Neural cell (in vitro differentiated cells): ENCODE measurements at regions not wholly inside any gene's neighbourhood (a gene's known extent, or its start where the extent isn't known, plus 50 kb on each side); places are given as distances from the start of the nearest gene placed in this dataset.

ENCODE experiments used
- H2AFZ ChIP-seq: fragments of 200-600, 300-800 bp; sonication (generic), shearing (Covaris generic); 2 replicates; pipeline ENCODE4 v1.6.0; 2014; ENCODE audit warnings: low read depth, mild to moderate bottlenecking, antibody characterized with exemption, low read length, moderate library complexity
- H3F3A ChIP-seq: fragments of 200-600 bp; shearing (Covaris generic); 2 replicates; pipeline ENCODE4 v1.6.1; 2016; ENCODE audit warnings: mild to moderate bottlenecking, moderate library complexity, mixed read lengths, antibody characterized with exemption, low read length; ENCODE audit not compliant: insufficient read depth, poor library complexity, severe bottlenecking
- H3K27ac ChIP-seq: fragments of 200-600, 300-800 bp; sonication (generic), shearing (Covaris generic); 2 replicates; pipeline ENCODE4 v1.5.1; 2014; ENCODE audit warnings: mild to moderate bottlenecking, low read length, moderate library complexity
- H3K27me3 ChIP-seq: fragments of 300-800, 200-600 bp; sonication (generic), shearing (Covaris generic); 2 replicates; pipeline ENCODE4 v1.6.0; 2014; ENCODE audit warnings: mild to moderate bottlenecking, low read depth, low read length, moderate library complexity; ENCODE audit not compliant: insufficient read depth
- H3K36me3 ChIP-seq: fragments of 300-800, 200-600 bp; sonication (generic), shearing (Covaris generic); 2 replicates; pipeline ENCODE4 v1.5.1; 2014; ENCODE audit warnings: mild to moderate bottlenecking, antibody characterized with exemption, low read length, moderate library complexity; ENCODE audit not compliant: insufficient read depth
- H3K4me2 ChIP-seq: fragments of 300-800, 200-600 bp; sonication (generic), shearing (Covaris generic); 2 replicates; pipeline ENCODE4 v1.6.0; 2014; ENCODE audit warnings: mild to moderate bottlenecking, low read length
- H3K4me3 ChIP-seq: fragments of 300-800, 200-600 bp; sonication (generic), shearing (Covaris generic); 2 replicates; pipeline ENCODE4 v1.5.1; 2014; ENCODE audit warnings: mild to moderate bottlenecking, low read length, moderate library complexity
- H3K79me2 ChIP-seq: fragments of 200-600 bp; shearing (Covaris generic); replicated peaks from 2 replicates; pipeline ENCODE4 v1.6.0; 2014; ENCODE audit warnings: mild to moderate bottlenecking, low read length, moderate library complexity; ENCODE audit not compliant: insufficient read depth
- H3K9ac ChIP-seq: fragments of 300-800, 200-600 bp; sonication (generic), shearing (Covaris generic); 2 replicates; pipeline ENCODE4 v1.6.1; 2016; ENCODE audit warnings: mild to moderate bottlenecking, low read length, mixed read lengths
- H3K9me2 ChIP-seq: fragments of 200-600 bp; shearing (Covaris generic); 2 replicates; pipeline ENCODE4 v1.6.1; 2016; ENCODE audit warnings: mild to moderate bottlenecking, low read length, mixed read lengths; ENCODE audit not compliant: insufficient read depth
- H3K9me3 ChIP-seq: fragments of 200-600, 300-800 bp; sonication (generic), shearing (Covaris generic); 2 replicates; pipeline ENCODE4 v1.6.1; 2016; ENCODE audit warnings: mild to moderate bottlenecking, mixed run types, low read length, moderate library complexity, mixed read lengths
- H4K20me1 ChIP-seq: fragments of 200-600 bp; shearing (Covaris generic); 2 replicates; pipeline ENCODE4 v1.6.1; 2016; ENCODE audit warnings: mild to moderate bottlenecking, mixed run types; ENCODE audit not compliant: insufficient read depth
- EP300 ChIP-seq: fragments of 450-650 bp; conservative IDR thresholded peaks from 2 replicates; pipeline ENCODE4 v1.6.1; 2014; ENCODE audit warnings: antibody characterized with exemption, mild to moderate bottlenecking, moderate library complexity; ENCODE audit not compliant: poor library complexity, severe bottlenecking
- EZH2 ChIP-seq: fragments of 200-600, 300-800 bp; shearing (Covaris generic), sonication (generic); IDR thresholded peaks from 2 replicates; pipeline ENCODE4 v1.6.1; 2014; ENCODE audit warnings: antibody characterized with exemption, low read length, borderline replicate concordance, mild to moderate bottlenecking; ENCODE audit not compliant: insufficient read depth, poor library complexity, severe bottlenecking
- MXI1 ChIP-seq: fragments of 450-650 bp; conservative IDR thresholded peaks from 2 replicates; pipeline ENCODE4 v1.6.1; 2014; ENCODE audit warnings: antibody characterized with exemption, mild to moderate bottlenecking; ENCODE audit not compliant: poor library complexity, severe bottlenecking
- POLR2AphosphoS5 ChIP-seq: IDR thresholded peaks from 2 replicates; pipeline ENCODE4 v1.6.1; 2012
- RAD21 ChIP-seq: fragments of 450-650 bp; conservative IDR thresholded peaks from 2 replicates; pipeline ENCODE4 v1.6.1; 2014; ENCODE audit warnings: antibody characterized with exemption, mild to moderate bottlenecking, moderate library complexity
- SMC3 ChIP-seq: fragments of 450-650 bp; conservative IDR thresholded peaks from 2 replicates; pipeline ENCODE4 v1.6.1; 2014; ENCODE audit warnings: antibody characterized with exemption, mild to moderate bottlenecking, moderate library complexity; ENCODE audit not compliant: poor library complexity
- TAF1 ChIP-seq: IDR thresholded peaks from 2 replicates; pipeline ENCODE4 v1.6.1; 2012; ENCODE audit warnings: low read depth
- TF ChIP-seq, protein P1 (sequence below): fragments of 450-650 bp; IDR thresholded peaks from 2 replicates; pipeline ENCODE4 v1.5.1; 2014; ENCODE audit warnings: antibody characterized with exemption, mild to moderate bottlenecking, moderate library complexity; ENCODE audit not compliant: poor library complexity, severe bottlenecking
- TF ChIP-seq, protein P2 (sequence below): IDR thresholded peaks from 2 replicates; pipeline ENCODE4 v1.6.1; 2012; ENCODE audit warnings: borderline replicate concordance

DNA sequence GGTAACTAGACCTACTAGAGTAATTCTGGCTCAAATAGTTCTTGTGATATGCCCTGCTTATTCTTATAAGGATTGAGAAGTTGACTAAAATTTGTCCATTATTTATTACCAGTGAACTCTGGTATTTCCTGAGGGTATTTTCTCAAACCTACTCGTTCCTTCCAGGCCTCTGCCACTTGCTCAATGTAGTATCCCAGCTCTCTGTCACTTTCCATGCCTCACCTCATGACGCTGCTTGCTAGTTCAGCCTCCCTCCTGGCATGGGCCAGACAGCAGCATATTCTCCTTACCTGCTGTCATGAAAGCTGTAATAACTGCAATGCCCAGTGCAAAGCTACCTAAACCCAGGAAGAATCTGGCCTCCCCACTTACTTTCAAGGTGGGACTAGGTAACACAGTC is 602.9 kb upstream of the ADAMTS5 start:
- H3F3A ChIP-seq = no peaks in the 10 kb centered on the region
- H3K4me3 ChIP-seq = no peak overlapping the region
- no peak for TF ChIP-seq POLR2AphosphoS5
- no peak for TF ChIP-seq TAF1
- no peak for TF ChIP-seq RAD21
- TF ChIP-seq EZH2 = no peak
- TF ChIP-seq MXI1 = no peak
- no peak for TF ChIP-seq SMC3
- TF ChIP-seq, protein P1, sequence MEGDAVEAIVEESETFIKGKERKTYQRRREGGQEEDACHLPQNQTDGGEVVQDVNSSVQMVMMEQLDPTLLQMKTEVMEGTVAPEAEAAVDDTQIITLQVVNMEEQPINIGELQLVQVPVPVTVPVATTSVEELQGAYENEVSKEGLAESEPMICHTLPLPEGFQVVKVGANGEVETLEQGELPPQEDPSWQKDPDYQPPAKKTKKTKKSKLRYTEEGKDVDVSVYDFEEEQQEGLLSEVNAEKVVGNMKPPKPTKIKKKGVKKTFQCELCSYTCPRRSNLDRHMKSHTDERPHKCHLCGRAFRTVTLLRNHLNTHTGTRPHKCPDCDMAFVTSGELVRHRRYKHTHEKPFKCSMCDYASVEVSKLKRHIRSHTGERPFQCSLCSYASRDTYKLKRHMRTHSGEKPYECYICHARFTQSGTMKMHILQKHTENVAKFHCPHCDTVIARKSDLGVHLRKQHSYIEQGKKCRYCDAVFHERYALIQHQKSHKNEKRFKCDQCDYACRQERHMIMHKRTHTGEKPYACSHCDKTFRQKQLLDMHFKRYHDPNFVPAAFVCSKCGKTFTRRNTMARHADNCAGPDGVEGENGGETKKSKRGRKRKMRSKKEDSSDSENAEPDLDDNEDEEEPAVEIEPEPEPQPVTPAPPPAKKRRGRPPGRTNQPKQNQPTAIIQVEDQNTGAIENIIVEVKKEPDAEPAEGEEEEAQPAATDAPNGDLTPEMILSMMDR = no peak
- TF ChIP-seq, protein P2, sequence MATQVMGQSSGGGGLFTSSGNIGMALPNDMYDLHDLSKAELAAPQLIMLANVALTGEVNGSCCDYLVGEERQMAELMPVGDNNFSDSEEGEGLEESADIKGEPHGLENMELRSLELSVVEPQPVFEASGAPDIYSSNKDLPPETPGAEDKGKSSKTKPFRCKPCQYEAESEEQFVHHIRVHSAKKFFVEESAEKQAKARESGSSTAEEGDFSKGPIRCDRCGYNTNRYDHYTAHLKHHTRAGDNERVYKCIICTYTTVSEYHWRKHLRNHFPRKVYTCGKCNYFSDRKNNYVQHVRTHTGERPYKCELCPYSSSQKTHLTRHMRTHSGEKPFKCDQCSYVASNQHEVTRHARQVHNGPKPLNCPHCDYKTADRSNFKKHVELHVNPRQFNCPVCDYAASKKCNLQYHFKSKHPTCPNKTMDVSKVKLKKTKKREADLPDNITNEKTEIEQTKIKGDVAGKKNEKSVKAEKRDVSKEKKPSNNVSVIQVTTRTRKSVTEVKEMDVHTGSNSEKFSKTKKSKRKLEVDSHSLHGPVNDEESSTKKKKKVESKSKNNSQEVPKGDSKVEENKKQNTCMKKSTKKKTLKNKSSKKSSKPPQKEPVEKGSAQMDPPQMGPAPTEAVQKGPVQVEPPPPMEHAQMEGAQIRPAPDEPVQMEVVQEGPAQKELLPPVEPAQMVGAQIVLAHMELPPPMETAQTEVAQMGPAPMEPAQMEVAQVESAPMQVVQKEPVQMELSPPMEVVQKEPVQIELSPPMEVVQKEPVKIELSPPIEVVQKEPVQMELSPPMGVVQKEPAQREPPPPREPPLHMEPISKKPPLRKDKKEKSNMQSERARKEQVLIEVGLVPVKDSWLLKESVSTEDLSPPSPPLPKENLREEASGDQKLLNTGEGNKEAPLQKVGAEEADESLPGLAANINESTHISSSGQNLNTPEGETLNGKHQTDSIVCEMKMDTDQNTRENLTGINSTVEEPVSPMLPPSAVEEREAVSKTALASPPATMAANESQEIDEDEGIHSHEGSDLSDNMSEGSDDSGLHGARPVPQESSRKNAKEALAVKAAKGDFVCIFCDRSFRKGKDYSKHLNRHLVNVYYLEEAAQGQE = no peak
- no peak for TF ChIP-seq EP300
- H3K27ac ChIP-seq = no peak overlapping the region
- no peaks in the 10 kb centered on the region for H3K9me2 ChIP-seq
- no peaks in the 10 kb centered on the region for H3K36me3 ChIP-seq
- no peaks in the 10 kb centered on the region for H3K27me3 ChIP-seq
- H3K79me2 ChIP-seq = no peaks in the 10 kb centered on the region
- no peaks in the 10 kb centered on the region for H3K9me3 ChIP-seq
- no peak overlapping the region for H3K4me2 ChIP-seq
- H4K20me1 ChIP-seq = no peaks in the 10 kb centered on the region
- H2AFZ ChIP-seq = no peak overlapping the region
- no peak overlapping the region for H3K9ac ChIP-seq

DNA sequence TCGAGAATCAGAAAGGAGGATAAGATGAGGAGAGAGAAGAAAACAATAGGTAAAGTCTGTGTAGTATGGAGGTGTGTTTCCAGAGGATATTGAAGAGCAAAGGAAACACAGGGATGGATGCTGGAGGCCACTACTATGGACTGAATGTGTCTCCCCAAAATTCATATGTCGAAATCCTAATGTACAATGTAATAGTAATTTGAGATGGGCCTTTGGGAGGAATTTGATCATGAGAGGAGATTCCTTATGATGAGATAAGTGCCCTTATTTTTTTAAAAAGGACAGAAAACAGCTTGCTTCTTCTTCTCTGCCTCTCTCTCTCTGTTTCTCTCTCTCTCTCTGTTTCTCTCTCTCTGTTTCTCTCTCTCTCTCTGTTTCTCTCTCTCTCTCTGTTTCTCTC is 602.2 kb upstream of the ADAMTS5 start:
- Histone ChIP-seq H3K9me3 (no peaks in the 10 kb centered on the region), H2AFZ (no peak overlapping the region), H3K36me3 (no peaks in the 10 kb centered on the region), H3K9ac (no peak overlapping the region), H3F3A (no peaks in the 10 kb centered on the region), H3K27me3 (no peaks in the 10 kb centered on the region), H3K9me2 (no peaks in the 10 kb centered on the region), H3K27ac (no peak overlapping the region), H3K79me2 (no peaks in the 10 kb centered on the region), H4K20me1 (no peaks in the 10 kb centered on the region), H3K4me3 (no peak overlapping the region), H3K4me2 (no peak overlapping the region)
- TF ChIP-seq, protein P1 = no peak
- TF ChIP-seq RAD21 (no peak), TAF1 (no peak), MXI1 (no peak), POLR2AphosphoS5 (no peak), EP300 (no peak), EZH2 (no peak), SMC3 (no peak)
- TF ChIP-seq, protein P2 = no peak
